ENCODE measurements at regions not wholly inside any gene's neighbourhood (a gene's known extent, or its start where the extent isn't known, plus 50 kb on each side); places are given as distances from the start of the nearest gene placed in this dataset.

DNA sequence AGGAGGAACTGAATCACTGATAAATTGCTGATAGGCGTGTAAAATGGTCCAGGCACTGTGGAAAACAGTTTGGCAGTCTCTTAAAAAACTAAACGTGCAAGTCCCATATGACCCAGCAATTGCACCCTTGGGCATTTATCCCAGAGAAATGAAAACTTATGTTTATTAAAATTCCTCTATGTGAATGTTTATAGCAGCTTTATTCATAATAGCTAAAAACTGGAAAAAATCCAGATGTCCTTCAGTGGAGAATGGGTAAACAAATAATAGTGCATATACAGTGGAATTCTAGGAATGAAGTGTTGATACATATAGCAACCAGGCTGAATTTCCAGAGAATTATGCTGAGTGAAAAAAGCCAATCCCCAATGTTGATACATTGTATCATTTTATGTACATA, 482.2 kb upstream of the PDZRN3 start:
- Histone ChIP-seq H3K27ac (ENCODE audit: control insufficient read depth, insufficient read depth, low read length) (no peak overlapping the region), H2AFZ (ENCODE audit: control insufficient read depth, low read length) (no peak overlapping the region), H4K20me1 (ENCODE audit: control insufficient read depth, extremely low read depth, insufficient read depth, low read length) (no peaks in the 10 kb centered on the region), H3K9ac (ENCODE audit: control insufficient read depth, extremely low read depth, insufficient read depth, low read length) (no peak overlapping the region), H3K4me3 (ENCODE audit: control insufficient read depth in 2 of 3, extremely low read depth in 1 of 3, insufficient read depth in 2 of 3, low read depth in 1 of 3, low read length in 3 of 3) (no peak overlapping the region), H3K9me3 (ENCODE audit: control insufficient read depth, low read depth, low read length) (no peaks in the 10 kb centered on the region), H3K4me1 (ENCODE audit: control insufficient read depth, extremely low read depth, insufficient read depth, low read length) (no peaks in the 10 kb centered on the region), H3K4me2 (ENCODE audit: control insufficient read depth, extremely low read depth, insufficient read depth, low read depth, low read length) (no peak overlapping the region), H3K79me2 (ENCODE audit: control insufficient read depth, insufficient read depth, low read length) (no peaks in the 10 kb centered on the region), H3K36me3 (ENCODE audit: control insufficient read depth in 2 of 2, extremely low read depth in 1 of 2, insufficient read depth in 2 of 2, low read length in 2 of 2) (no peaks in the 10 kb centered on the region), H3K9me1 (ENCODE audit: control insufficient read depth, extremely low read depth, insufficient read depth, low read length) (no peaks in the 10 kb centered on the region), H3K27me3 (ENCODE audit: control insufficient read depth, extremely low read depth, insufficient read depth, low read length) (no peaks in the 10 kb centered on the region)
- no peak for TF ChIP-seq EZH2 (IDR thresholded peaks at IDR 0.05; ENCODE audit: low read length)
- no peak for TF ChIP-seq CTCF (optimal IDR thresholded peaks at IDR 0.05 in 1 of 3, IDR thresholded peaks at IDR 0.05 in 1 of 3, conservative IDR thresholded peaks at IDR 0.05 in 1 of 3; ENCODE audit: extremely low read depth in 1 of 3, insufficient read depth in 2 of 3, low read length in 3 of 3)
- FAIRE-seq (no peak), DNase-seq (ENCODE audit: low read depth, low spot score) (no peak)
- dilution Hi-C loops (cut with MboI; ENCODE audit: extremely low pct_ligation_motif_present, low sequenced_read_pairs): no loop called here

DNA sequence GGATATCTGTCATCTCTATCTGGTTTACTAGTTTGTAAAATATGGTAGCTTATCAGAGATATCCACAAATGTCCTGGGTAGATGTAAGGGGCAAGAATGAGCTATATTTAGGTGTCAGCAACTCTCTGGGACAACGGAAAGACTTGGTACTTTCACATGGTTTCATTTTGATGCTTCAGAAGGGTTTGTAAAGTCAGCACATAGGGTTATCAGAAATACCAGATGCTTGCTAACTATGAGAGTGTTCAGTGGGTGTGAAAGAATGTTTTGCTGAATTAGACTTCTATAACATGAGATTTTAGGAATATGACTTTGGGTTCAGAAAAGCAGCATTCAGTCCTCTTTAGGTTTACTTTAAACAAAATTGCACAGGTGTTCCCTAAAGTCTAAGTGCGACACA, 466.5 kb upstream of the PDZRN3 start:
- Histone ChIP-seq H3K9ac (ENCODE audit: control insufficient read depth, extremely low read depth, insufficient read depth, low read length) (no peak overlapping the region), H3K79me2 (ENCODE audit: control insufficient read depth, insufficient read depth, low read length) (no peaks in the 10 kb centered on the region), H3K27ac (ENCODE audit: control insufficient read depth, insufficient read depth, low read length) (no peak overlapping the region), H3K36me3 (ENCODE audit: control insufficient read depth in 2 of 2, extremely low read depth in 1 of 2, insufficient read depth in 2 of 2, low read length in 2 of 2) (no peaks in the 10 kb centered on the region), H3K4me1 (ENCODE audit: control insufficient read depth, extremely low read depth, insufficient read depth, low read length) (no peaks in the 10 kb centered on the region), H3K4me3 (ENCODE audit: control insufficient read depth in 2 of 3, extremely low read depth in 1 of 3, insufficient read depth in 2 of 3, low read depth in 1 of 3, low read length in 3 of 3) (no peak overlapping the region), H2AFZ (ENCODE audit: control insufficient read depth, low read length) (no peak overlapping the region), H3K4me2 (ENCODE audit: control insufficient read depth, extremely low read depth, insufficient read depth, low read depth, low read length) (no peak overlapping the region), H3K9me1 (ENCODE audit: control insufficient read depth, extremely low read depth, insufficient read depth, low read length) (no peaks in the 10 kb centered on the region), H4K20me1 (ENCODE audit: control insufficient read depth, extremely low read depth, insufficient read depth, low read length) (no peaks in the 10 kb centered on the region), H3K27me3 (ENCODE audit: control insufficient read depth, extremely low read depth, insufficient read depth, low read length) (no peaks in the 10 kb centered on the region), H3K9me3 (ENCODE audit: control insufficient read depth, low read depth, low read length) (no peaks in the 10 kb centered on the region)
- FAIRE-seq: no peak
- dilution Hi-C loops (cut with MboI; ENCODE audit: extremely low pct_ligation_motif_present, low sequenced_read_pairs): no loop called here
- DNase-seq (ENCODE audit: low read depth, low spot score): no peak
- TF ChIP-seq EZH2 (IDR thresholded peaks at IDR 0.05; ENCODE audit: low read length) (no peak), CTCF (optimal IDR thresholded peaks at IDR 0.05 in 1 of 3, IDR thresholded peaks at IDR 0.05 in 1 of 3, conservative IDR thresholded peaks at IDR 0.05 in 1 of 3; ENCODE audit: extremely low read depth in 1 of 3, insufficient read depth in 2 of 3, low read length in 3 of 3) (no peak)
